GM13977 (cell line): ENCODE measurements at regions not wholly inside any gene's neighbourhood (a gene's known extent, or its start where the extent isn't known, plus 50 kb on each side); places are given as distances from the start of the nearest gene placed in this dataset.
"Not testable (repeated sequence)": the region's sequence is repeated elsewhere in the genome, so short reads cannot be mapped to it uniquely, and the experiment has no call there.

Experiments
- DNase-seq: peaks from one replicate; pipeline ENCODE4 v3.0.0; 2012; ENCODE audit warnings: low spot score
- CTCF ChIP-seq: IDR thresholded peaks from 2 replicates; pipeline ENCODE4 v1.5.1; 2012; ENCODE audit warnings: mild to moderate bottlenecking, control low read depth; ENCODE audit not compliant: insufficient read depth; ENCODE audit errors: extremely low read depth, missing control alignments
- in situ Hi-C: fragments of 300-500 bp; cut with MboI; formaldehyde crosslinking; loops from one replicate; pipeline ENCODE4 v1.12.0; 2022; ENCODE audit warnings: low sequenced_read_pairs, low pct_unique_long_range_greater_than_20kb, mixed read lengths, inconsistent platforms; ENCODE audit not compliant: unreplicated experiment

GRCh38 chr2:37773371-37774130 lies 102.1 kb upstream of the CDC42EP3 start:
- no peak for DNase-seq
- in situ Hi-C loops: no loop called here
- TF ChIP-seq CTCF: no peak

- DNase-seq, in situ Hi-C loops: not testable (repeated sequence)
Observed at GRCh38 chr2:37774171-37774944, 102.9 kb upstream of the CDC42EP3 start.

GRCh38 chr2:37774976-37775907 lies 103.8 kb upstream of the CDC42EP3 start:
- no peak for DNase-seq
- in situ Hi-C loops: no loop called here
- TF ChIP-seq CTCF: no peak

GRCh38 chr2:37775908-37776250 lies 104.4 kb upstream of the CDC42EP3 start:
- DNase-seq: no peak
- in situ Hi-C loops: no loop called here
- no peak for TF ChIP-seq CTCF

GRCh38 chr2:37776487-37776886 lies 105.0 kb upstream of the CDC42EP3 start:
- TF ChIP-seq CTCF: no peak
- in situ Hi-C loops: no loop called here
- no peak for DNase-seq

- DNase-seq: no peak
- in situ Hi-C loops: no loop called here
- no peak for TF ChIP-seq CTCF
Observed at GRCh38 chr2:37779139-37779538, 107.7 kb upstream of the CDC42EP3 start.
